ENCODE measurements at regions not wholly inside any gene's neighbourhood (a gene's known extent, or its start where the extent isn't known, plus 50 kb on each side); places are given as distances from the start of the nearest gene placed in this dataset.
"Not testable (repeated sequence)": the region's sequence is repeated elsewhere in the genome, so short reads cannot be mapped to it uniquely, and the experiment has no call there.

DNA sequence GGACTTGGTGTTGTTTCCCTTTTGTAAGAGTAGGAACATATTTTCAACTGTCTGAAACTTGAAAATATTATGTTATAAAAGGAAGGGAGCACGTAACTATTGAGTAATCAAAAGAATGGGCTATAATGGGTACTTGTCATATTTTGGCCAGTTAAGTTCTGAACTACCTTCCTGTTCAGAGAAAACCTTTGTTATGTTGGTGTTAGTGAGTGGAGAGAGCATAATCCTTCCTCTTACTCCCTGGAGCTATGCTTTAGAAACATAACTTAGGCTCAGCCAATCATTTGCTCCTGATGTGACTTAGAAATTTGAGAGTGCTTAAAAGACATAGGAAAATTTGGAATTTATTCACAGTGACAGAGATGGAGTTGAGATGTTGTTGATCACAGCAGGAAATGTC, 482.5 kb upstream of the SPRY2 start:
- no peak for DNase-seq (ENCODE audit: low spot score)

- peak; percentile 11 for DNase-seq (ENCODE audit: low spot score)
Observed at GRCh38 chr13:80821466-80821865, 480.5 kb upstream of the SPRY2 start.

DNA sequence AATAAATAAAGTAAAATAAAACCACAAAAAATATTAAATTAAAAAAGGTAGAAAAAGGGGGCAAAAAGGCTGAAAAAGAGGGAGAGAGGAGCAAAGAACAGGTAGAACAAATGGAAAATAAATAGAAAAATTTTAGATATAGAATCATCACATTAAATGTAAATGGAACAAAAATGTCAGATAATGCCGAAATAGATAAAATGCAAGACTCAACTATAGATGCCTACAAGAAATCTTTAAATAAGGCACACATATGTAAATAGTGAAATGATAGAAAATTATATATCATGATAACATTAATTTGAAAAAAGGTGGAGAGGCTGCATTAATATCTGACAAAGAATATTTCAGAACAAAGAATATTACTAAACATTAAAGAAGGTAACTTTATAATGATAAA, 477.1 kb upstream of the SPRY2 start:
- DNase-seq (ENCODE audit: low spot score): no peak

- DNase-seq (ENCODE audit: low spot score): no peak
Observed at GRCh38 chr13:80814541-80814940, 473.6 kb upstream of the SPRY2 start.

DNA sequence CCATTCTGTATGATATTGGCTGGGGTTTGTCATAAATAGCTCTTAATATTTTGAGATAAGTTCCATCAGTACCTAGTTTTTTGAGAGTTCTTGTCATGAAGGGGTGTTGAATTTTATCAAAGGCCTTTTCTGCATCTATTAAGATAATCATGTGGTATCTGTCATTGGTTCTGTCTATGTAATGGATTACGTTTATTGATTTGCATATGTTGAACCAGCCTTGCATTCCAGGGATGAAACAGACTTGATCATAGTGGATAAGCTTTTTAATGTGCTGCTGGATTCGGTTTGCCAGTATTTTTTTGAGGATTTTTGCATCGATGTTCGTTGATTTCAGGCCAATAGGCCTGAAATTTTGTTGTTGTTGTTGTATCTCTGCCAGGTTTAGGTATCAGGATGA, 469.4 kb upstream of the SPRY2 start:
- DNase-seq (ENCODE audit: low spot score): not testable (repeated sequence)

DNA sequence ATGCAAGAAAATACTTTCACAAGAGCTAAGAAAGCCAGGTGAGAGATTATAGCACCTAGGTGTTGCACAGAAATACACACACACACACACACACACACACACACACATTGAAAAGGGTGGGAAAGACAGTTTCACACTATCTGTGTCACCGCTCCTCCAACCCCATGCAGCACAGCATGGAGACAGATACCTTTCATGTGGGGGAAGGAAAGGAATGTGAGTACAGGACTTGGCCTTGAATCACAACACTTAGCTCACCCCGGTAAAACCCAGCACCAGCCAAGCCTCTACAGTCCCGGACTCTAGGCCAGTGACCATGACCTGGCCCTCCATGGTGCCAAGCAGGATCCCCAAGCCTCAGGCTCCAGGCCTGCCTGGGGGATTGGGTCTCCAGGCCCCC, 462.0 kb upstream of the SPRY2 start:
- no peak for DNase-seq (ENCODE audit: low spot score)

GRCh38 chr13:80798576-80799133, 457.7 kb upstream of the SPRY2 start:
- DNase-seq (ENCODE audit: low spot score): no peak

GRCh38 chr13:80787604-80788003, 446.7 kb upstream of the SPRY2 start:
- DNase-seq (ENCODE audit: low spot score): no peak

DNA sequence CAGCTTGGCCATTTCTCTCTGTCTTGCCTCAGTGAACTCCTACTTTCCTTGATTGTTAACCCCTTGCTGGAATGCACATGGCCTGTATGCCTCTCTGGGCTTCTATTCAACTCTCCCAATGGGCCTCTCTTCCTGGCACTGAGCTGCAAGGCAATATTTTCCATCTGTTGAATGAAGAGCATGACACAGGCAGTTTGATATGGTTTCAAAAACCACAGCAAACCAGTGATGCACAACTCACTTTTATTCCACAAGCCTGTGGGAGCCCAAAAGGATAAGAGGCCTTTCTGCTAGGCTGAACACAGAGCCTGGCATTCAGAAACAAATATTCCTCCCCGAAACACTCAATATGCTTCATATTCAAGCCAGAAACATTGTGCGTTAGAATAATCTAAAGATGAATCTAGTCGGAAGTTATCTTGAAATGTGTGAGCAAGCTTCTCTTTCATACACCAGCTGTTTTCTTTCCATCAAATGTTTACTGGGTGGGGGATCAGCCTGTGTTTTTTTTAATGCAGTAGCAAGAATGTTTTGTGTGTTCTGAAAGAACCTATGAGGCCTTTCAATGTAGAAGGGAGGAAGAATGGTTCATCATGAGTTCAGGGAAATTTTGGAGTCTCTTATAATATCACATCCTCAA, 443.1 kb upstream of the SPRY2 start:
- peak; percentile 80 for DNase-seq (ENCODE audit: low spot score)

GRCh38 chr13:80782441-80782840, 441.5 kb upstream of the SPRY2 start:
- no peak for DNase-seq (ENCODE audit: low spot score)

GRCh38 chr13:80778297-80778696, 437.4 kb upstream of the SPRY2 start:
- DNase-seq (ENCODE audit: low spot score): no peak

- no peak for DNase-seq (ENCODE audit: low spot score)
Observed at GRCh38 chr13:80757694-80758093, 416.8 kb upstream of the SPRY2 start.

- no peak for DNase-seq (ENCODE audit: low spot score)
Observed at GRCh38 chr13:80755910-80756309, 415.0 kb upstream of the SPRY2 start.

DNA sequence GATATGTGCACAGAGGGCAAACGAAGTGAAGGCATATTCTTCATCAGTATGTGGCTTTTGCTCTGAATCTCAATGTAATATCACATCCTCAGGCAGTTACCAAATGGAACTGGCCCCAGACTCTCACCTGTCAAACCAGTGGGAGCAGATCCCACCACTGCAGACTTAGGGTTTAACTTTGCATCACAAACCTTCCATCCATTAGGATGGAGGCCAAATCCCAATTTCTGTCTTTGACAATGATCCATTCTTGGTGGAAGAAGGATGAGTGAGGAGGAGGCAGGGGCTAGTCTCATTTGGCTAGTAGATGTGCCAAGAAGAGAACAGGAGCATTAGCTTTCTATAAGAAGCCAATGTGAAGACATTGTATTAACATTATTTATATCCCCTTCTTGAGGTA, 413.5 kb upstream of the SPRY2 start:
- no peak for DNase-seq (ENCODE audit: low spot score)

DNA sequence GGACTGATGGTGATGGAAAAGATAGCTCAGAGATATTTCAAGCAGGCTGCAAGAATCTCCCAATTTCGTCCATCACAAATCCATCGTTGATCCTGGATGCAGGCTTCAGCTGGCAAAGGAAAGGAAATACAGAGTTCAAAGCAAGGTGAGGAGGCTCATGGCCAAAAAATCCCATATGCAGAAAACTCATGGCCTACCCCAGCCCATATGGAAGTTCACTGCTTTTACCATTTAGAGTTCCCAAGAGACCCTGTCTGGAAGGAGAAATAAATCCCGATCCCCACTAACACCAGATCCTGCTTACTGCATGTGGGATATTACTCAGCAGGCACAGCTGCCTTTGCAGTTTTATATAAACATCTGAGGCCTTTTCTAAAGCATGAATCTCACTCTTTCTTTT, 412.9 kb upstream of the SPRY2 start:
- DNase-seq (ENCODE audit: low spot score): no peak

GRCh38 chr13:80751854-80752253, 410.9 kb upstream of the SPRY2 start:
- DNase-seq (ENCODE audit: low spot score): no peak

GRCh38 chr13:80744147-80744914, 403.4 kb upstream of the SPRY2 start:
- no peak for DNase-seq (ENCODE audit: low spot score)

GRCh38 chr13:80742033-80742432, 401.1 kb upstream of the SPRY2 start:
- DNase-seq (ENCODE audit: low spot score): no peak

DNA sequence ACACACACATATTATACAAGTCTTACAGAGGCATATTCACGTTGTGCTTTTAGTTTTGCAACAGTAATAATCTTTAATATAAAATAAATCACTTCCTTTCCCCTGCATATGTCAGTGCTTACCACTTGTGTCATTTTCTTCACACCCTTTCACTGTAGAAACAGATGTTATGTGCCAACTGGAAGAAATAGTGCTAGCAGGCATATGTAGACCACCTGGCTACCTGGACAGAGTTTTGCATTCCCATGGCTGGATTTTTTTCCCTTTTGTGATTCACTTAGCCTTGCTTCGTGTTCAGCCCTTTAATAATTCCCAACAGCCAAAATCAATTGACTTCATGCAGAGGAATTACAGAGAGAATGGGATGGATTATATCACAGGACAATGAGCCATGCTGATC, 399.1 kb upstream of the SPRY2 start:
- DNase-seq (ENCODE audit: low spot score): no peak

DNA sequence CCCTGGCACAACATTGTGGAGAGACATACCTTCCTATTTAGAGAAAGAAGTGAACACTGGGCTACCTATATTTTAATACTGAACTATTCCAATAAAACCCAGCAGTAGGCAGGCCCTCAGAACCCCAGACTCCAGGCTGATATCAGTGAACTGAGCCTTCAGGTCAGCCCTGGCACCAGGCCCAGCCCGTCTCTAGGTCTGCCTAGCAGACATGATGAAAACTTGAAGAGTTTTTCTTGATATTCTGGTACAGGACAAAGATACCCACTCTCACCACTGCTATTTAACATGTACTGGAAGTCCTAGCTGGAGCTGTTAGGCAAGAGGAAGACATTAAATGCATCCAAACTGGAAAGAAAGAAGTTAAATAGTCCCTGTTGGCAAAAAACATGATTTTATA, 396.6 kb upstream of the SPRY2 start:
- no peak for DNase-seq (ENCODE audit: low spot score)

- no peak for DNase-seq (ENCODE audit: low spot score)
Observed at GRCh38 chr13:80727321-80727975, 386.5 kb upstream of the SPRY2 start.

DNA sequence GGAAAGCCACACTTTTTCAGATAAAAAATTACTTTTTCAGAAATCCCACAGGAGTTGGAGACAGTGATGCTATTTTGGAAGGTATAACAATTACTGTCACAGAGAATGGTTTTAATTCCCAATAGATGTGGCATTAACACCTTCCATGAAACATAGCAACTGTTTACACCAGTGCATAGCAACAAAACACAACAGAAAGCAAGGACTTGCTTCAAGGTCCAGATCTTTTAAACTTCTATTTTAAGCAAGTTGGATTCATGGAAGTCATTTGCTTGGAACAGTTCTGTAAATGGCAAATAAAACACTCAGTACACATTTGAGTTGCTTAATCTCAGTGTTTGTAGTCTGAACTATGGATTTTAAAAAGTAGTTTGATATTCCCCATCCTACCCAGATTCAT, 385.9 kb upstream of the SPRY2 start:
- no peak for DNase-seq (ENCODE audit: low spot score)

GRCh38 chr13:80721689-80722088, 380.8 kb upstream of the SPRY2 start:
- DNase-seq (ENCODE audit: low spot score): no peak
